ENCODE measurements at regions not wholly inside any gene's neighbourhood (a gene's known extent, or its start where the extent isn't known, plus 50 kb on each side); places are given as distances from the start of the nearest gene placed in this dataset.

DNA sequence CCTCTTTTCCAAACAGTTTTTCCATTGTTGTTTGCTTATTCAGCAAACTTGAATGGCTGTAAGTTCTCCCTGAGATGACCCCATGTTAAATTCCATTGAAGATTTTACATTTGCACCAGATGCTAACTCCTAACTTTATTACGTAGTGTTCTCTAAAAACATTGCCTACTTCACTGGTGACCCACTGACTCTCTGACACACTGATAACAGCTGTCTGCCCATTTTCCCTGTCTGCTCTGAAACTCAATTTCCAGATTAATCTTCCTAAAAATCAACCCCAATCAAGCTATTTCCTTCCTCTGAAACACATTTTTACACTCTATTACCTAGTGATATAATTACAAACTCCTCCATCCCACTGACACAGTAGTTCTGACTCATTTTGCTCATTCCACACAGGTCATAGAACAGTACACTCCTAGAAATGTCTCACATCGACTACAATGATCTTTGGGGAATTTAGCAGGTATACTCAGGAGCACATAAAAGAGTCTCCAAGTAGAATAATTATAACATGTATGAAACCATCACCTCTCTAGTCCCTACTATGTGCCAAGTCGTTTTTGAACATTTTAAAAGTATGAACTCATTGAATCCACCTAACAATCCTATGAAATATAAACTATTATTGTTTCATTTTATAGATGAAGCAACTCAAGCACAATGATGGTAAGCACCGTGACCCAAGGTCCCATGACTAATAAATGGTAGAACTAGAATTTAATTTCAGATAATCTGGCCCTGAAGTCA lies 210.9 kb downstream of the SLIT2 start:
- Histone ChIP-seq H3K9ac (ENCODE audit: low read depth, low read length) (no peak overlapping the region), H3K4ac (ENCODE audit: low read depth, low read length) (no peak overlapping the region), H2BK20ac (ENCODE audit: low read depth, low read length) (no peak overlapping the region), H3K18ac (ENCODE audit: low read depth, low read length) (no peak overlapping the region), H3K14ac (replicated peaks; ENCODE audit: low read depth, low read length) (no peak overlapping the region), H4K91ac (ENCODE audit: insufficient read depth, low read depth, low read length) (no peak overlapping the region), H3K56ac (ENCODE audit: extremely low read depth, insufficient read depth, low read length) (no peak overlapping the region), H2BK120ac (ENCODE audit: low read depth, low read length) (no peak overlapping the region), H3K79me1 (ENCODE audit: low read depth in 1 of 2, low read length in 2 of 2) (no peaks in the 10 kb centered on the region), H3K36me3 (ENCODE audit: control insufficient read depth, insufficient read depth, low read length) (no peaks in the 10 kb centered on the region), H3K27me3 (ENCODE audit: control insufficient read depth, insufficient read depth, low read length) (no peaks in the 10 kb centered on the region), H3K27ac (ENCODE audit: insufficient read depth, low read length) (no peak overlapping the region), H3K4me1 (ENCODE audit: control insufficient read depth, insufficient read depth, low read length) (no peaks in the 10 kb centered on the region), H3K9me3 (ENCODE audit: control insufficient read depth, insufficient read depth, low read length) (no peaks in the 10 kb centered on the region), H3K23ac (ENCODE audit: low read depth, low read length) (no peak overlapping the region), H2BK5ac (ENCODE audit: low read depth, low read length, poor library complexity, severe bottlenecking) (no peak overlapping the region), H3K9me1 (ENCODE audit: insufficient read depth, low read length) (no peaks in the 10 kb centered on the region), H2AFZ (replicated peaks; ENCODE audit: low read length, poor library complexity) (no peak overlapping the region), H3K4me2 (ENCODE audit: low read depth, low read length) (no peak overlapping the region), H2AK9ac (replicated peaks; ENCODE audit: low read depth, low read length, poor library complexity) (no peak overlapping the region), H3K4me3 (ENCODE audit: insufficient read depth, low read depth, low read length) (no peak overlapping the region), H2AK5ac (ENCODE audit: low read depth, low read length) (no peak overlapping the region), H4K20me1 (ENCODE audit: insufficient read depth, low read length) (no peaks in the 10 kb centered on the region), H2BK15ac (ENCODE audit: low read depth, low read length) (no peak overlapping the region), H4K5ac (ENCODE audit: low read depth, low read length) (no peak overlapping the region), H4K8ac (ENCODE audit: low read depth in 2 of 2, low read length in 2 of 2) (no peak overlapping the region)
- in situ Hi-C loops (cut with MboI; ENCODE audit: low sequenced_read_pairs) (no loop called here), dilution Hi-C loops (cut with HindIII; ENCODE audit: low sequenced_read_pairs, unreplicated experiment) (no loop called here), intact Hi-C loops (cut with micrococcal nuclease) (no loop called here)
- no TSS peak for BruUV-seq (replicated peaks)
- WGBS, 2 experiments (ENCODE audit: extremely low coverage in 2 of 2, insufficient read length in 1 of 2), result 50% methylated on average over 1 of the region's 4 CpGs; no CpG with 5 or more reads in 1 of the 2 experiments
- no peak for TF ChIP-seq SMC3 (IDR thresholded peaks at IDR 0.05; ENCODE audit: low read depth, low read length)
- TF ChIP-seq MAFK (IDR thresholded peaks at IDR 0.05; ENCODE audit: low read depth, low read length), result peak; percentile 54
- ATAC-seq (ENCODE audit: low read depth), result no peak; the same call in 1 of the 2 replicates
- CTCF ChIA-PET, result no interaction called here
- POLR2A ChIA-PET (ENCODE audit: unreplicated experiment), result no interaction called here
- peak; percentile 30 for DNase-seq
